ENCODE measurements at regions not wholly inside any gene's neighbourhood (a gene's known extent, or its start where the extent isn't known, plus 50 kb on each side); places are given as distances from the start of the nearest gene placed in this dataset.

- FAIRE-seq = no peak
These were observed 74.7 kb upstream of the CLDN14 start for GRCh38 chr21:36554411-36555157.

DNA sequence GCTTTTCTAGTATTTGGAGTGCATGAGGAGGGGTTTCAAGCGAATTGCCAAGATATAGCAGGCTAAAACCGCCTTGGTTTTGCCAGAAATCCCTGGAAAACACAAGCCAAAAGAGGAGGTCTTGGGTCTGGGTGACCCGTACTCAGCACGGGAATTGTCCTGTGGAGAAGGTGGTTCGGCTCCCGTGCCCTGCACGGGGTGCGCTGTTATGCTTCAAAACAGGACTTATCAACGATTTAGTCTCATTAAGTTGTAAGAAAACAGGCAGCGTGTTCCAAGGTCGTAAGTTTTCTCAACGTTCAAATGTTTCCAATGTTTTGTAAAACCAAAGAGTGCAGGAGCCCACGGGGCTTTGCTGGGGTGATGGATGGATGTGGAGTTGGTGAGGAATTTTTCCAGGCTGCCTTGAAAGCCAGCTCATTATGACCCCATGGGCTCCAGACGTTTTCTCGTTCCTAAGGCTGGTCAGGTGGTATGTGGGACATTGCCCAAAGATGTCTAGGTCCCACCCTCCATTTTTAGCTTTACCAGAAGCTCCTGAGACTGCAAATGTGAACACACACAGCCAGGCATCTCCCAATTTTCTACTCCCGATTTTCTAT lies 75.4 kb upstream of the CLDN14 start:
- FAIRE-seq = no peak
- DNase-seq (ENCODE audit: extremely low spot score, insufficient read length, low read depth) = no peak

More at GRCh38 chr21:36554411-36555157, 74.7 kb upstream of the CLDN14 start:
- no peak for DNase-seq (ENCODE audit: extremely low spot score, insufficient read length, low read depth)

- DNase-seq (ENCODE audit: extremely low spot score, insufficient read length, low read depth) (no peak), FAIRE-seq (no peak)
These were observed 77.4 kb upstream of the CLDN14 start for GRCh38 chr21:36557316-36557715.

- no peak for FAIRE-seq
These were observed 81.1 kb upstream of the CLDN14 start for GRCh38 chr21:36560933-36561575.

GRCh38 chr21:36563341-36563926 lies 83.5 kb upstream of the CLDN14 start:
- no peak for DNase-seq (ENCODE audit: extremely low spot score, insufficient read length, low read depth)
- no peak for FAIRE-seq

More at GRCh38 chr21:36560933-36561575, 81.1 kb upstream of the CLDN14 start:
- no peak for DNase-seq (ENCODE audit: extremely low spot score, insufficient read length, low read depth)

GRCh38 chr21:36564647-36565046 lies 84.7 kb upstream of the CLDN14 start:
- DNase-seq (ENCODE audit: extremely low spot score, insufficient read length, low read depth) (no peak), FAIRE-seq (no peak)

GRCh38 chr21:36565540-36565939 lies 85.6 kb upstream of the CLDN14 start:
- FAIRE-seq = no peak
- no peak for DNase-seq (ENCODE audit: extremely low spot score, insufficient read length, low read depth)

DNA sequence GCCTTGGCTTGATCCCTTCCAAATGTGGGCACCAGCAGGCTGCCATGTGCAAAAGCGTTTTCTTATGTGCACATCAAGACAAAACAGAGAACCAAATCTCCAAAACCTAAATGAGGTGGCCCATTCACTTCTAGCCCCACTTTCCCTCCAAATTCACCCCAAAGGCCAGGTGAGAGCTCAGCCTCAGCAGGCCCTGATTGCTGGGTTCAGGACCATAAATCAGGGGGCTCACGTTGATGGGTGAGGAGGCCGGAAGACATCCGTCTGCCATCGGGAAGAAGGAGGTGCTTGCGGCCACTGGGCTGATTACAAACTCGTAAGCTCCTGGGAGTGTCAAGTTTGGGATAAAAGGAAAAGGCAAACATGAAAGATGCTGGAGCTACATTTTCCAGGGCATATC lies 86.7 kb upstream of the CLDN14 start:
- FAIRE-seq = no peak

GRCh38 chr21:36567216-36567885 lies 87.4 kb upstream of the CLDN14 start:
- DNase-seq (ENCODE audit: extremely low spot score, insufficient read length, low read depth) (no peak), FAIRE-seq (no peak)

More for the DNA sequence above, 86.7 kb upstream of the CLDN14 start:
- no peak for DNase-seq (ENCODE audit: extremely low spot score, insufficient read length, low read depth)

- DNase-seq (ENCODE audit: extremely low spot score, insufficient read length, low read depth) (no peak), FAIRE-seq (no peak)
These were observed 89.6 kb upstream of the CLDN14 start for GRCh38 chr21:36569511-36569910.

DNA sequence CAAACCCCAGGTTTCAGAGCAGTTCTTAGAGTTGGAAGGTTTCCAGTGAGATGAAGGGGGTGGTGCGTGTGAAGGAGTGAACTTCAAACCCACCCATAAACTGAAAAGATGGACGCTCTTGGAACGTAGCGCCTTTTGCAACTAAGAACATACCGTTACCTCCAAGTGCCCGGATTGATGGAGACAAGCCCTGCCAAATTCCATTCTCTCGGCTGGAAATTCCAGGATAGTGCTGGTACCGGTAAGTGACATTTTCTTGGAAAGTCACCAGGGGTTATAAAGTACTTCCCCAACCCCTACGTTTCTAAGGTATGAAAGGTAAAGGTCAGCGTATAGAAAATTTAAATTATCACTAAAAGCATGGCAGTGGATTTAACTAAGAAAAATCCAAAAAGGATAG lies 91.6 kb upstream of the CLDN14 start:
- no peak for FAIRE-seq
- DNase-seq (ENCODE audit: extremely low spot score, insufficient read length, low read depth) = no peak

GRCh38 chr21:36572039-36572438 lies 92.1 kb upstream of the CLDN14 start:
- no peak for FAIRE-seq
- no peak for DNase-seq (ENCODE audit: extremely low spot score, insufficient read length, low read depth)

- DNase-seq (ENCODE audit: extremely low spot score, insufficient read length, low read depth) (no peak), FAIRE-seq (no peak)
These were observed 95.4 kb upstream of the CLDN14 start for GRCh38 chr21:36575306-36575705.

DNA sequence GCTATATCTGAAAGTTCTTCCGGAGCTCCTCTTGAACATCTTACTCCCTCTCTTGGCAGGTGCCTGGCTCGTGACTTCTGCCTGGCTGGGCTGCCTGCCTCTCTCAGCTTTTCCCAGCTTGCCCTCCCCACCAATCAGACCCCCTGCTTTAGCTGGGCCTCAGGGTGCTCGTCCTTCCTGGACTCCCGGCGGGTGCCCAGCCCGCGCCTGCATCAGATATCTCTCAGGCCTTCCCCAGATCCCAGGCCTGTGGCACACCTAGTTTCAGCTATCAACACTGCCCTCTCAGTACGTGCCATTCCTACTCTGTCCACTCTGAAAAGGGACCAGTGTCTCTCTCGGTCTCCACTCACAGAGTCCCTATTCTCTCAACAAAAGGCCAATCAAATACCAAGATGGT lies 96.5 kb upstream of the CLDN14 start:
- FAIRE-seq = no peak

DNA sequence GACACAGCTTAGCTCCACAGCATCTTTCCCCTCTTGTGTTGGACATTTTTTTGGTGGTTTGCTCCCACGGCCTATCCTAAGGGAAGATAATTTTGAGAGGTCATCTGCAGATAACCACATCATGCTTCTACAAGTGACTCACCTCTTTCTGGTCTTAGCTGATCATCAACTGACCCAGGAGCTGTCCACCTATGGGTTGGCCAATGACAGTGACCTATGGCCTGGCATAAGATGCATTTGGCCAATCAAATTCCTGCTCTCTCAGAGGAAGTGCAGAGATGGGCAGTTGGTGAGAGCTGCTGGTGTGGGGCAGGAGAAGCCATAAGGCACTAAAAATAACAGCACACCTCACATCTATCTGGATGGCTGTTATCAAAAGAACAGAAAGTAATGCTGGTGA lies 100.0 kb upstream of the CLDN14 start:
- no peak for DNase-seq (ENCODE audit: extremely low spot score, insufficient read length, low read depth)
- no peak for FAIRE-seq

More for the DNA sequence above, 96.5 kb upstream of the CLDN14 start:
- no peak for DNase-seq (ENCODE audit: extremely low spot score, insufficient read length, low read depth)

GRCh38 chr21:36582271-36582670 lies 102.3 kb upstream of the CLDN14 start:
- FAIRE-seq = no peak
- no peak for DNase-seq (ENCODE audit: extremely low spot score, insufficient read length, low read depth)

DNA sequence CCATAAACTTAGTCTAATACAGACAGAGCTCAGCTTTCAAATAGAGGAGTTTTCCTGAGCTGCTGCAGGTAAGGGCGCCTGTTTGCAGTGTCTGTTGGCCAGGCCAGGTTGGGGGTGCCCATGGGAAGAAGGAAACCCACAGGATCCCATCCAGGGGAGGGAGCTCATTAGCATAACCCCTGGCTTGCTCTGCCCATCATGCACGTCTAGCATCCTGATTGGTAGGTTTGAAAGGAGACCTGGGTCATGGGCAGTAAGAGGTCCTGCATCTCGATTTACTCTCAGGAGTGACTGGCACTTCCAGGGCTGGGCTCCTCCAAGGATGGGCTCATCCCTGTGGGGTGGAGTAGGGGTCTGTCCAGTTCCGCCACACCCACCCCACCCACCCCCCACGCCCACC lies 103.7 kb upstream of the CLDN14 start:
- FAIRE-seq (no peak), DNase-seq (ENCODE audit: extremely low spot score, insufficient read length, low read depth) (no peak)

- DNase-seq (ENCODE audit: extremely low spot score, insufficient read length, low read depth) = no peak
- no peak for FAIRE-seq
These were observed 105.3 kb upstream of the CLDN14 start for GRCh38 chr21:36584980-36585940.

GRCh38 chr21:36587388-36587787 lies 107.5 kb upstream of the CLDN14 start:
- FAIRE-seq = no peak

More at GRCh38 chr21:36587388-36587787, 107.5 kb upstream of the CLDN14 start:
- DNase-seq (ENCODE audit: extremely low spot score, insufficient read length, low read depth) = no peak
